DMS53 treated with DMSO at 0.1 percent for 48 hours (cell line): ENCODE measurements at regions not wholly inside any gene's neighbourhood (a gene's known extent, or its start where the extent isn't known, plus 50 kb on each side); places are given as distances from the start of the nearest gene placed in this dataset.

Source experiments
- DNase-seq: peaks from one replicate; lab custom pipeline; 2025; ENCODE audit not compliant: unreplicated experiment; lab: John Stamatoyannopoulos, UW

GRCh38 chr21:34022627-34023335 is 50.6 kb upstream of the MRPS6 start:
- peak; percentile 9 for DNase-seq

GRCh38 chr21:34021726-34022125 is 51.7 kb upstream of the MRPS6 start:
- no peak for DNase-seq

- no peak for DNase-seq
These were observed 52.3 kb upstream of the MRPS6 start for GRCh38 chr21:34020983-34021553.

- DNase-seq: no peak
These were observed 53.2 kb upstream of the MRPS6 start for GRCh38 chr21:34020005-34020847.

- no peak for DNase-seq
These were observed 54.0 kb upstream of the MRPS6 start for GRCh38 chr21:34019402-34019801.

- no peak for DNase-seq
These were observed 54.5 kb upstream of the MRPS6 start for GRCh38 chr21:34018910-34019309.

- no peak for DNase-seq
These were observed 55.2 kb upstream of the MRPS6 start for GRCh38 chr21:34018185-34018584.

GRCh38 chr21:34017039-34017961 is 56.1 kb upstream of the MRPS6 start:
- DNase-seq: no peak

- DNase-seq: no peak
These were observed 60.7 kb upstream of the MRPS6 start for GRCh38 chr21:34012640-34013039.

GRCh38 chr21:34011660-34012059 is 61.7 kb upstream of the MRPS6 start:
- DNase-seq: no peak

GRCh38 chr21:34009193-34009592 is 64.2 kb upstream of the MRPS6 start:
- no peak for DNase-seq

- DNase-seq: no peak
These were observed 64.8 kb upstream of the MRPS6 start for GRCh38 chr21:34008618-34009017.

GRCh38 chr21:34006611-34007168 is 66.7 kb upstream of the MRPS6 start:
- DNase-seq: no peak

GRCh38 chr21:34004974-34005373 is 68.4 kb upstream of the MRPS6 start:
- no peak for DNase-seq

GRCh38 chr21:34004013-34004938 is 69.1 kb upstream of the MRPS6 start:
- no peak for DNase-seq

GRCh38 chr21:34003428-34003827 is 70.0 kb upstream of the MRPS6 start:
- DNase-seq: no peak

GRCh38 chr21:34000375-34000774 is 73.0 kb upstream of the MRPS6 start:
- DNase-seq: no peak

GRCh38 chr21:33998809-33999208 is 74.6 kb upstream of the MRPS6 start:
- DNase-seq: no peak

GRCh38 chr21:33998402-33998801 is 75.0 kb upstream of the MRPS6 start:
- no peak for DNase-seq

GRCh38 chr21:33997436-33997835 is 75.9 kb upstream of the MRPS6 start:
- no peak for DNase-seq
